CD4-positive, alpha-beta T cell treated with Interleukin-12 subunit alpha and Interleukin-12 subunit beta, for 1 hour (primary cell): ENCODE measurements at regions not wholly inside any gene's neighbourhood (a gene's known extent, or its start where the extent isn't known, plus 50 kb on each side); places are given as distances from the start of the nearest gene placed in this dataset.
A peak's percentile ranks its signal among the peaks of the same experiment; 100 is the strongest.

Source experiments
- DNase-seq: peaks from one replicate; pipeline ENCODE4 v3.0.0-alpha.2; 2020

GRCh38 chr6:134866563-134866962 lies 83.3 kb downstream of the ALDH8A1 start:
- DNase-seq: no peak

DNA sequence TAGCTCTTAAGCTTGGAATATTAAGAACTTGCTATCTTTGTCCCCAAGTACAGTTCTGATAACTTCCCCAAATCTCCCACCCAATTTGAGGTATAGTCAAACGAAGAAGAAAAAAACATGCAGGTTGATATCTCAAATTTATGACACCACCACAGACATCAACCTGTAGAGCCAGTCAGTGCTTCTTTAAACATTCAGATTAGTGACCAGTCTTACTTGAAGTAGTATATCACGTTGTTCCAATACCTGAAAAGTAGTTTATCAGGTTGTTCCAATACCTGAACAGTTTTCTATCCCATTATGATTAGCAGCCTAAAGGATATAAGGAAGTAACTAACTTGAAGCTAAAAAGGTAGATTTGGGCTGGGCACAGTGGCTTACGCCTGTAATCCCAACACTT lies 85.3 kb downstream of the ALDH8A1 start:
- no peak for DNase-seq

GRCh38 chr6:134863763-134864510 lies 86.0 kb downstream of the ALDH8A1 start:
- no peak for DNase-seq

- no peak for DNase-seq
These were observed 95.5 kb downstream of the ALDH8A1 start for GRCh38 chr6:134854366-134854765.

DNA sequence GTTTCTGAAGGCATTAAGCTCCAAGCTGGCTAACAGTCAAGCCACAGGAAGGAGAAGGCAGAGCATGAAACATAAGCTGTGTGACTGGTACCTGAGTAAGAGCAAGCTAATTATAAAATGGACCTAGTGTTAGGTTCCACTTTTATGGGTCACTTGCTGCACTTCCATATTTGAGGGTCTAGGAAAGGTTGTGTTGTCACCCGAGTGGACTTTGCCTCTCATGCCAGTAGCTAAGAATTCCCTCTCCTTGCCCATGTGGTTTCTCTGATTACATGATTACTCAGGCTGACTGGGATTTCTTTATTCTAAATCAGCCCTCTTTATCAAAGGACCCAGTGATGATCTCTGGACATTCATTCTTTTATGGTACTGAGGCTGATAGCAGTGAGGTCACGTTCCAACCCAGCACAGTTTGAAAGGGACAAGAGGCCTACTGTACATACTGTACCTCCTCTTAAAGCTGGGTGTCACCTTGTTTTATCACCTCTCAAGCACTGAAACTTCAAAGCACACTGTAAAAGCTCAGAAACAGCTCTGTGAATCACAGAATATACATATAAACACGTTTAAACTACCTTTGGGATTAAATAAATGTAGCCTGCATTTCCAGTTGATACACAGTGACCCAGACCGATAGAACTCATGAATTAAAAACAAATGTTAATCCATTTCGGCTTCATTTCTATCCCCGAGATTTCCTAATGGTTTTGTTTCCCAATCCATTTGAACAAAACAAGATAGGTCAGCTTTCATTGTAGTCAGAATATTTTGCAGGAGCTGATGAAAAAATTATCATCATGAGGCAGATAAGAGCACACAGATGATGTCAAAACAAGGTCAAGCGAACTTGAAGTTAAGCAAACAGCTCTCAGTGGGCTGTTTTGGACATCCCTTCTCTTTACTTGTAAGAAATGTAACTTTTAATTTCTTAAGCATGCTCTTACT lies 96.5 kb downstream of the ALDH8A1 start:
- no peak for DNase-seq

- DNase-seq: no peak
These were observed 98.4 kb downstream of the ALDH8A1 start for GRCh38 chr6:134851548-134851947.

- DNase-seq: no peak
These were observed 99.1 kb downstream of the ALDH8A1 start for GRCh38 chr6:134850721-134851305.

DNA sequence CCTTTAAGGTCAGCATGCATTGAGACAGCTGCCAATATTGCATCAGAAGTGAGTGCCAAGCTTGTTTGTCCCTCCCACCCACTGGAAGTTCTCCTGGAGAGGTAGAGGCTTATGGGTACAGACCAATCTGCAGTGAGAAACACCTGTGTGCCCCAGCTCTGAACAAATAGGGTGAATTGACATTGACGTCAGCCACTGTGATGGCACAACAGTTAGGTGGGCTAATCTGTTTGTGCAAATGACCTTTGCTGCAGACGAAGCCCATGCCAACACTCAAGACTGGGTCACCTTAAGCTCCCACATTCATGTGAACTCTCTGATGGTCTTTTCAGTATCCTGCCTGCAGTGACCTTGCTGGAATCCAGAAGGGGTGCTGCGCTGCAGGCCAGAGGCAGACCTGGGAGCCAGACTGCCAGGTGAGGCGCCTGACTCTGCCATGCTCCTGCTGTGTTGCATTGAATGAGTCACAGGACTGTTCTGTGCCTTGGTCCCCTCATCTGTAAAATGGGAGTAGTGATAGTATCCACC lies 99.9 kb downstream of the ALDH8A1 start:
- DNase-seq: no peak

- DNase-seq: no peak
These were observed 101.8 kb downstream of the ALDH8A1 start for GRCh38 chr6:134848076-134848475.

DNA sequence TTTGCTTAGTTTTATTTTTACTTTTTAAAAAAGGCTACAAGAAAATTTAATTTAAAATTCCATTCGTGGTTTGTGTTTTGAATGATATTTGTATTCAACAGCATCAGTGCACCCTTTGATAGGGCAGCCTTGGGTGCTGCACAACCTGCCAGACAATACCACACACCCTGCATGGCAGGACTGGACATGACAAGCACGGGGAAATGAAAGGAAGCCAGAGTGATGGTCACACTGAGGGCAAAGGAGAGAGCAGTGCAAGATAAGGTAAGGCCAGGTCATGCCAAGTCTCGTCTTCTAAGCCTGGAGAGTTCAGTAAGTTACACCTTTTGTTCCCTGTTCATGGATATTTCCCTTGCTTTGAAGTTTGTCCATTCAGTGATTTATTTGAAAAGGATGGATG lies 103.0 kb downstream of the ALDH8A1 start:
- no peak for DNase-seq

DNA sequence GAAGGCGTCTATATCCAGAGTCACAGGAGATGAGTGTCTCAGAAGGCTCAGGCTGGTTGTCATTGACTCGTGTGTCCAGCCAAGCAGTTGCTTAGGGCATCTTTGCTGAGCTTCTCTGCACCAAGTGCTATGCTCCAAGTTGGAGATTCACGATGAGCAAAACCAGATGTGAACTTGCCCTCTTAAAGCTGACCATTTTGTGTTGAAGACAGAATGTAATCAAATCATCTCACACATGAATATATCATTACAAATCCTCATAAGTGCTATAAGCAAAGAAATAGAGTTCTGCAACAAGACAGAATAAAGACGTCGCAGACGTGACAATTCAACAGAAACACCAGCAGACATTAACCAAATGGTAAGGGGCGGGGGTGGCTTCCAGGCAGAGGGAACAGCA lies 103.9 kb downstream of the ALDH8A1 start:
- DNase-seq: no peak

GRCh38 chr6:134844120-134844519 lies 105.8 kb downstream of the ALDH8A1 start:
- no peak for DNase-seq

DNA sequence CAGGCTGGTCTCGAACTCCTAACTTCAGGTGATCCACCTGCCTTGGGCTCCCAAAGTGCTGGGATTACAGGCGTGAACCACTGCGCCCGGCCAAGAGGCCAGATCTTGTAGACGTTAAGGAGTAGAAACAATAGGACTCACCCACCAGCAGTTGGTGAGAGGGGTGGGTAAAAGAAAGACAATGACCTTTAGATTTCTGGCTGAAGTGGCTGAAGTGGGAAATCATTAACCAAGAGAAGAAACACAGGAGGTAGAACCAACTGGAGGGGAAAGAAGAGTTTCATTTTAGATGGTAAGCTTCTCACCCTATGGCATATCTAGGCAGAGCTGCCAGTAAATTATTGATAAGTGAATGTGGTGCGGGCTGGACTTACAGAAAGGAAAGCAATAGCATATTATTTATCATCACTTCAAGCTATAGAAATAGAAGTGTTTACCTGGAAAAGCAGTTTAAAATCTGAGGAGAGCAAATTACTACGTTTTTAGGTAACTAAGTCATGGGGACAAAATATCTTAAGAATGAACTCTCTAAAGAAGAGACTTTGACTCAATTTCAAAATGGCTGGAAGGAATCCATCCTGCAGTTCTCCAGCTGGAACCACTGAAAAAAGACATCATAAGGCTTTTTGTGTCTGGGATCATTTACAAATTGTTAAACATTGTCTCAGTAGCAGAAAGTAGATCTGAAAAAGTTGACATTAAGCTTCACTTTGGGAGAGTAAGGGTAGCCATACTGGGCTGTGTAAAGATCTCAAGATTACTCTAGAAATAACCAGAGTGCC lies 109.6 kb downstream of the ALDH8A1 start:
- DNase-seq: no peak

DNA sequence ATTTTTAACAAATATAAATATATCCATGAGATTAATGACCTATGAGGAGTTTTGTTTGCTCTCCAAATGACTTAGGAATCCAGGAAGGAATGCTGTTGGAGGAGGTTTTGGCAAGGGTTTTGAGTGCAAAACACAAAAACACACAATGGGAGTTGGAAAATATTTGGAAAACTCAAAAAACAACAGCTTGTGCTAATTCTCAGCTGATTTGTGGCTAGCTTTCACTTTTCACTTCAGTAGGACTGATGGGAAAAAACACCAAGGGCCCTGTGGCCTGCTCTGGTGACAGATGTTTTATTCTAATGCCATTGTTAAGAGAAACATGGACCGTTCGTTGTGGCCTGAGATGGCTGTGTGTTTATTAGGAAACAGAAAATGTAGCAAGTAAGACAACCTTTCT lies 113.9 kb downstream of the ALDH8A1 start:
- no peak for DNase-seq

- DNase-seq: no peak
These were observed 119.0 kb downstream of the ALDH8A1 start for GRCh38 chr6:134830940-134831339.

DNA sequence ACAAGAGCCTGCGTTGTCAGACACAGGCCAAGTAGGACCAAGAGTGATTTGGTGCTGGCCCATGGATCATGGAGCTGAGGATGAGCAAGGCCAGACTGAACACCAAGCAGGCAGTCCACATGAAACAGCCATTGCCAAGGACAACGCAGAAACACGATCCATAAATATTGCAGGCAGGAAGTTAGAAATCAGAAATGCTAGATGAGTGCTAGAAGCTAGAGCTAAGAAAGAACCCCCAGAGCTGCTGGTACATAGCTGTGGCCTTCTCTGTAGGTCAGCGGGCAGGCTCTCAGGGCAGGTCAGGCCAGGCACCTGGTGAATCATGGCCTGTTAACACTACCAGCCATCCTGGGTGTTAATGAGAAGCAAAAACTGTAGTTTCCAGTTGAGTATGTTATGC lies 119.7 kb downstream of the ALDH8A1 start:
- no peak for DNase-seq

DNA sequence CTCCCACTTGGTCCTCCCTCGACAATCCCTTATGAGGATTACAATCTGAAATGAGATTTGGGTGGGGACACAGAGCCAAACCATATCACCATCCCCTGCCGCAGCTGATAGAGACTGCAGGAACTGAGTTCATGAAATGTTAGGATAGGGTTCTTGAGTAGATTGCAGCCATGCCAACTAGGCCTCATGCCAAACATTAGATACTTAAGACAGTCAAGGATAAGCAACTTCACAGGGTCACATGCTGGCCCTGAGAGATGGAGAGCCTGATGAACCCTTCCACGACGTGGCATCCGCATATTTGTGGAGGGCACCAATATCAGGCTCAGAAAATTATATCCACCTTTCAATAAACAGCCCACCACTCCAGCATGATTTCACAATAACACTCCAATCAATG lies 121.3 kb downstream of the ALDH8A1 start:
- DNase-seq: no peak

- no peak for DNase-seq
These were observed 122.8 kb downstream of the ALDH8A1 start for GRCh38 chr6:134826889-134827737.

- DNase-seq: no peak
These were observed 126.2 kb downstream of the ALDH8A1 start for GRCh38 chr6:134823710-134824034.

DNA sequence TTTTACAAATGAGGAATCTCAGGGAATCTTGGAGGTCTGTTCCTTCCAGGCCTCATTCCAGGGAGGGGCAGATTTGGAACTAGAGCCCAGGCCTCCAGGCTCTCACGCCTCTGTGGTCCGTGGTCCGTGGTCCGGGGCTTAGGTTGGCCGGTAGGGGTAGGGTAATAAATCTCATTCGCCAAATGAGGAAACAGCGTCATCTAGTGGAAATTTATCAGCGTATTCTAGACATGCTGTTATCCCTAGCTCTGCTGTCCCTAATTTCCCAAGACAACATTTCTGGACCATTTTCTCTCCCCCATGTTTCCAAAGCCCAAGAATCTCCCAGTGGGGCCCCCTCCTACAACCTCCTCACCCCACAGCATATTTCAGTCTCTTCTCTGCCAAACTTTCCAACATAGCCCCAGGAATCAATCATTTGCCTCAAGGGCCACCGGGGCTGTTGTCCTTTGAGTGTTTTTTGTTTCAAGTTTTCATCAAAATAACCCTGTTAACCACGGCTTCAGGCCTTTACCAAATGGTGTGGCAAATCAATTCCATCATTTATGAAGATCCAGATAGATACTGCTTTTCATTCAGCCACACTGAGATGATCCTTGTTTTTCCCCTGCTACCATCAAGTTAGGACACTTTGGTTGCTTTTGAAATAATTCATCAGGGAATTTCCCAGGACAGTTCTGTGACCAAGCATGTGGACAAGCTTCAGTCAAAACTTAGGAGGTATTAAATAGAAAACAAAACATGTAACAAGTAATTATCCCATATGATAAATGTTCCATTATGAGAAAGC lies 126.8 kb downstream of the ALDH8A1 start:
- DNase-seq: peak; percentile 59
